A549 (cell line): ENCODE measurements at regions not wholly inside any gene's neighbourhood (a gene's known extent, or its start where the extent isn't known, plus 50 kb on each side); places are given as distances from the start of the nearest gene placed in this dataset.

Source experiments
- ATAC-seq, 2 experiments: fragments of 200-7000 bp in 1 of 2; fragments of >200 bp in 1 of 2; cut with Nextera tagmentation in 1 of 2; cut with Tn5 transposase in 1 of 2; 3 replicates each; pipeline versions ENCODE4 v1.8.0 to v1.9.1; 2018 to 2020; ENCODE audit warnings: mild to moderate bottlenecking in 1 of 2, moderate library complexity in 1 of 2
- CTCF ChIA-PET: fragments of 300-600 bp; sonication (Branson Sonifier 250); formaldehyde crosslinking; extraction: SDS; loops from one replicate; lab custom pipeline; 2021; ENCODE audit warnings: antibody characterized with exemption, inconsistent platforms; lab: Yijun Ruan, JAX
- POLR2A ChIA-PET: fragments of 350-600 bp; formaldehyde crosslinking; extraction: SDS; loops from one replicate; lab custom pipeline; 2021; ENCODE audit warnings: antibody characterized with exemption, inconsistent platforms; lab: Yijun Ruan, JAX
- DNase-seq, 2 experiments: peaks; one replicate each; pipeline versions ENCODE4 v3.0.0 to v3.0.0-alpha.2; 2011 to 2016; ENCODE audit warnings: low read depth in 1 of 2, low spot score in 1 of 2
- FAIRE-seq: peaks from 2 replicates; lab custom pipeline; 2011; peaks lifted over from hg19 to GRCh38; lab: Jason Lieb, UNC
- H3K27ac ChIP-seq, 2 experiments: fragments of >200 bp; sonication (Bioruptor Twin); formaldehyde crosslinking; 3 replicates each; pipeline ENCODE4 v1.5.1; 2016 to 2017
- H3K4me1 ChIP-seq: fragments of >200 bp; sonication (Bioruptor Twin); formaldehyde crosslinking; 3 replicates; pipeline ENCODE4 v1.6.1; 2016
- H3K4me2 ChIP-seq: fragments of >200 bp; sonication (Bioruptor Twin); formaldehyde crosslinking; 3 replicates; pipeline ENCODE4 v1.6.1; 2016
- H3K4me3 ChIP-seq: fragments of >200 bp; sonication (Bioruptor Twin); formaldehyde crosslinking; 3 replicates; pipeline ENCODE4 v1.5.1; 2016
- H3K9me3 ChIP-seq: fragments of >200 bp; sonication (Bioruptor Twin); formaldehyde crosslinking; 3 replicates; pipeline ENCODE4 v1.6.1; 2016
- CBX8 ChIP-seq: fragments of 200-600 bp; sonication (generic); IDR thresholded peaks from 2 replicates; pipeline ENCODE4 v1.6.1; 2016
- CTCF ChIP-seq: fragments of >200 bp; sonication (Bioruptor Twin); formaldehyde crosslinking; IDR thresholded peaks from 3 replicates; pipeline ENCODE4 v1.5.1; 2016
- EHF ChIP-seq: fragments of 250-450 bp; sonication (Bioruptor Pico); IDR thresholded peaks from 2 replicates; pipeline ENCODE4 v1.5.0; 2020; ENCODE audit warnings: mild to moderate bottlenecking
- ELK1 ChIP-seq: fragments of 150-350 bp; IDR thresholded peaks from 2 replicates; pipeline ENCODE4 v1.6.1; 2014; ENCODE audit warnings: low read depth, mild to moderate bottlenecking, low read length
- EP300 ChIP-seq, 2 experiments: fragments of >200 bp; sonication (Bioruptor Twin); formaldehyde crosslinking; IDR thresholded peaks; 2 replicates in 1 of 2; 3 replicates in 1 of 2; pipeline ENCODE4 v1.6.1; 2016 to 2017
- FOXS1 ChIP-seq: fragments of 250-450 bp; sonication (Bioruptor Pico); IDR thresholded peaks from 2 replicates; pipeline ENCODE4 v1.5.0; 2020; ENCODE audit warnings: mild to moderate bottlenecking, moderate library complexity
- HDAC2 ChIP-seq: fragments of 200-600 bp; sonication (generic); IDR thresholded peaks from 2 replicates; pipeline ENCODE4 v1.6.1; 2016
- JUNB ChIP-seq: fragments of >200 bp; sonication (Bioruptor Twin); formaldehyde crosslinking; IDR thresholded peaks from 2 replicates; pipeline ENCODE4 v1.6.1; 2016
- KDM5A ChIP-seq: fragments of 200-600 bp; sonication (generic); IDR thresholded peaks from 2 replicates; pipeline ENCODE4 v1.6.1; 2016; ENCODE audit warnings: antibody characterized with exemption, mild to moderate bottlenecking
- MAFK ChIP-seq: fragments of 450-650 bp; IDR thresholded peaks from 2 replicates; pipeline ENCODE4 v1.6.1; 2014; ENCODE audit not compliant: partially characterized antibody
- MAX ChIP-seq: IDR thresholded peaks from 2 replicates; pipeline ENCODE4 v1.6.1; 2012
- NFE2L2 ChIP-seq: fragments of 150-350 bp; conservative IDR thresholded peaks from 2 replicates; pipeline ENCODE4 v1.6.1; 2014; ENCODE audit warnings: low read length
- PBX3 ChIP-seq: IDR thresholded peaks from 2 replicates; pipeline ENCODE4 v1.6.1; 2012
- POLR2A ChIP-seq: IDR thresholded peaks from 2 replicates; pipeline ENCODE4 v1.6.1; 2012; ENCODE audit warnings: mild to moderate bottlenecking, low read length
- POLR2AphosphoS2 ChIP-seq: conservative IDR thresholded peaks from 2 replicates; pipeline ENCODE4 v1.6.1; 2012; ENCODE audit warnings: low read length, improper control_type of control experiment, inconsistent platforms
- RAD21 ChIP-seq, 2 experiments: fragments of >200 bp in 1 of 2; sonication (Bioruptor Twin) in 1 of 2; formaldehyde crosslinking in 1 of 2; IDR thresholded peaks in 1 of 2; conservative IDR thresholded peaks in 1 of 2; 2 replicates in 1 of 2; 3 replicates in 1 of 2; pipeline ENCODE4 v1.6.1; 2012 to 2018; ENCODE audit warnings: inconsistent platforms in 1 of 2
- RCOR1 ChIP-seq: fragments of 150-350 bp; IDR thresholded peaks from 2 replicates; pipeline ENCODE4 v1.6.1; 2014; ENCODE audit warnings: antibody characterized with exemption, low read length, low read depth
- REST ChIP-seq: fragments of 200-600 bp; sonication (generic); IDR thresholded peaks from 2 replicates; pipeline ENCODE4 v1.6.1; 2016; ENCODE audit warnings: antibody characterized with exemption, mild to moderate bottlenecking, moderate library complexity
- SMC3 ChIP-seq: fragments of >200 bp; sonication (Bioruptor Twin); formaldehyde crosslinking; IDR thresholded peaks from 3 replicates; pipeline ENCODE4 v1.6.1; 2018; ENCODE audit warnings: inconsistent platforms
- USF2 ChIP-seq: fragments of 450-650 bp; IDR thresholded peaks from 2 replicates; pipeline ENCODE4 v1.6.1; 2014; ENCODE audit warnings: antibody characterized with exemption
- ZNF302 ChIP-seq: fragments of 250-450 bp; sonication (Bioruptor Pico); IDR thresholded peaks from 2 replicates; pipeline ENCODE4 v1.9.0; 2021; ENCODE audit warnings: inconsistent platforms, mild to moderate bottlenecking, moderate library complexity
- WGBS: methylation state at CpG from one replicate; pipeline ENCODE4 v1.1.6; 2017; ENCODE audit errors: missing lambda C conversion rate; 5-methylcytosine and 5-hydroxymethylcytosine counted together

GRCh38 chr20:59526242-59527225, 77.8 kb upstream of the PHACTR3 start (continued):
- TF ChIP-seq USF2 (no peak), EHF (CRISPR knock-in tag) (no peak)

GRCh38 chr20:59530782-59531181, 73.6 kb upstream of the PHACTR3 start:
- FAIRE-seq (no peak), ATAC-seq (no peak), DNase-seq (no peak)
- H3K9me3 ChIP-seq = no peaks in the 10 kb centered on the region; the same call in 2 of the 3 replicates
- TF ChIP-seq ZNF302 (no peak), NFE2L2 (no peak), FOXS1 (CRISPR knock-in tag) (no peak), CTCF (no peak), KDM5A (no peak), JUNB (no peak), REST (no peak), HDAC2 (no peak), POLR2AphosphoS2 (no peak), SMC3 (no peak), EP300 (IDR thresholded peaks at IDR 0.05) (no peak)
- ChIA-PET CTCF (interaction anchor here (6.9 kb wide), 1 partner anchor 14 kb away, joined by 86 read pairs; no protein-coding TSS in a partner anchor), POLR2A (no interaction called here)
- no peak overlapping the region for H3K4me2 ChIP-seq
- no peaks in the 10 kb centered on the region for H3K4me1 ChIP-seq
- no peak overlapping the region for H3K27ac ChIP-seq
- 32% methylated on average over 2 of the region's 2 CpGs for WGBS
- no peak overlapping the region for H3K4me3 ChIP-seq

- WGBS = 44% methylated on average over 2 of the region's 2 CpGs
- CTCF ChIA-PET = interaction anchor here (1.0 to 1.1 kb wide), 2 partner anchors 11 to 19 kb away, joined by 3 to 4 read pairs; no protein-coding TSS in a partner anchor
- TF ChIP-seq NFE2L2 (no peak), FOXS1 (CRISPR knock-in tag) (no peak)
Observed at GRCh38 chr20:59537991-59538390, 66.3 kb upstream of the PHACTR3 start.

GRCh38 chr20:59547596-59547995, 56.7 kb upstream of the PHACTR3 start:
- DNase-seq (no peak), FAIRE-seq (no peak), ATAC-seq (no peak)
- H3K4me3 ChIP-seq = no peak overlapping the region
- no peak overlapping the region for H3K4me2 ChIP-seq
- H3K4me1 ChIP-seq = no peaks in the 10 kb centered on the region
- H3K9me3 ChIP-seq = no peaks in the 10 kb centered on the region
- H3K27ac ChIP-seq = no peak overlapping the region
- ChIA-PET POLR2A (no interaction called here), CTCF (interaction anchor here (2.1 to 6.6 kb wide), 2 partner anchors 24 to 52 kb away, joined by 8 to 30 read pairs; no protein-coding TSS in a partner anchor)
- TF ChIP-seq ELK1 = no peak
- no peak for TF ChIP-seq PBX3
- no peak for TF ChIP-seq JUNB
- TF ChIP-seq POLR2A = no peak
- TF ChIP-seq MAFK = no peak
- no peak for TF ChIP-seq EP300 (IDR thresholded peaks at IDR 0.05)
- no peak for TF ChIP-seq CBX8
- TF ChIP-seq HDAC2 = no peak
- no peak for TF ChIP-seq MAX
- no peak for TF ChIP-seq RAD21 (conservative IDR thresholded peaks at IDR 0.05 in 1 of 2, IDR thresholded peaks at IDR 0.05 in 1 of 2)
- no peak for TF ChIP-seq RCOR1
- WGBS = 28% methylated on average over 8 of the region's 8 CpGs

More at GRCh38 chr20:59537991-59538390, 66.3 kb upstream of the PHACTR3 start:
- Histone ChIP-seq H3K27ac (no peak overlapping the region), H3K9me3 (no peaks in the 10 kb centered on the region), H3K4me2 (no peak overlapping the region), H3K4me1 (no peaks in the 10 kb centered on the region), H3K4me3 (no peak overlapping the region)
- POLR2A ChIA-PET = no interaction called here
- FAIRE-seq (no peak), DNase-seq (no peak), ATAC-seq (no peak)
